ENCODE measurements at regions not wholly inside any gene's neighbourhood (a gene's known extent, or its start where the extent isn't known, plus 50 kb on each side); places are given as distances from the start of the nearest gene placed in this dataset.

GRCh38 chr14:34032720-34033119 is 81.8 kb upstream of the EGLN3 start:
- TF ChIP-seq CTCF (IDR thresholded peaks at IDR 0.05; ENCODE audit: extremely low read depth, insufficient read depth, missing control alignments): no peak
- in situ Hi-C loops (cut with MboI; ENCODE audit: low pct_unique_long_range_greater_than_20kb, low sequenced_read_pairs, unreplicated experiment): no loop called here
- no peak for DNase-seq (ENCODE audit: low spot score)

GRCh38 chr14:34030864-34031263 is 80.0 kb upstream of the EGLN3 start:
- no peak for TF ChIP-seq CTCF (IDR thresholded peaks at IDR 0.05; ENCODE audit: extremely low read depth, insufficient read depth, missing control alignments)
- no peak for DNase-seq (ENCODE audit: low spot score)
- in situ Hi-C loops (cut with MboI; ENCODE audit: low pct_unique_long_range_greater_than_20kb, low sequenced_read_pairs, unreplicated experiment): no loop called here

- no peak for TF ChIP-seq CTCF (IDR thresholded peaks at IDR 0.05; ENCODE audit: extremely low read depth, insufficient read depth, missing control alignments)
- in situ Hi-C loops (cut with MboI; ENCODE audit: low pct_unique_long_range_greater_than_20kb, low sequenced_read_pairs, unreplicated experiment): no loop called here
- no peak for DNase-seq (ENCODE audit: low spot score)
These were observed 79.1 kb upstream of the EGLN3 start for GRCh38 chr14:34029921-34030334.

- in situ Hi-C loops (cut with MboI; ENCODE audit: low pct_unique_long_range_greater_than_20kb, low sequenced_read_pairs, unreplicated experiment): no loop called here
- TF ChIP-seq CTCF (IDR thresholded peaks at IDR 0.05; ENCODE audit: extremely low read depth, insufficient read depth, missing control alignments): no peak
- no peak for DNase-seq (ENCODE audit: low spot score)
These were observed 77.2 kb upstream of the EGLN3 start for GRCh38 chr14:34027990-34028495.

- no peak for DNase-seq (ENCODE audit: low spot score)
- in situ Hi-C loops (cut with MboI; ENCODE audit: low pct_unique_long_range_greater_than_20kb, low sequenced_read_pairs, unreplicated experiment): no loop called here
- TF ChIP-seq CTCF (IDR thresholded peaks at IDR 0.05; ENCODE audit: extremely low read depth, insufficient read depth, missing control alignments): no peak
These were observed 76.5 kb upstream of the EGLN3 start for GRCh38 chr14:34027130-34027989.

- in situ Hi-C loops (cut with MboI; ENCODE audit: low pct_unique_long_range_greater_than_20kb, low sequenced_read_pairs, unreplicated experiment): no loop called here
- no peak for DNase-seq (ENCODE audit: low spot score)
- TF ChIP-seq CTCF (IDR thresholded peaks at IDR 0.05; ENCODE audit: extremely low read depth, insufficient read depth, missing control alignments): no peak
These were observed 74.6 kb upstream of the EGLN3 start for GRCh38 chr14:34025325-34026017.
